ENCODE measurements at regions not wholly inside any gene's neighbourhood (a gene's known extent, or its start where the extent isn't known, plus 50 kb on each side); places are given as distances from the start of the nearest gene placed in this dataset.

GRCh38 chr13:67946131-67946530 is 716.0 kb upstream of the PCDH9 start:
- WGBS (ENCODE audit: low lambda C conversion rate): 73% methylated on average over 4 of the region's 4 CpGs
- Histone ChIP-seq H3K27ac (ENCODE audit: low read depth in 2 of 2, low read length in 1 of 2) (no peak overlapping the region), H3K79me2 (ENCODE audit: insufficient read depth) (no peaks in the 10 kb centered on the region), H3K4me3 (ENCODE audit: low read depth in 2 of 2, low read length in 1 of 2) (no peak overlapping the region), H3K4me2 (no peak overlapping the region), H4K20me1 (ENCODE audit: insufficient read depth) (no peaks in the 10 kb centered on the region), H3K36me3 (replicated peaks in 1 of 2; ENCODE audit: control insufficient read depth in 1 of 2, insufficient read depth in 2 of 2, low read length in 1 of 2) (no peaks in the 10 kb centered on the region), H3K27me3 (ENCODE audit: insufficient read depth) (no peaks in the 10 kb centered on the region), H3K4me1 (ENCODE audit: control insufficient read depth in 1 of 2, insufficient read depth in 2 of 2, low read depth in 1 of 2, low read length in 1 of 2) (no peaks in the 10 kb centered on the region; a peak in 1 of 4 replicates), H3K9me2 (no peaks in the 10 kb centered on the region), H3K9me3 (no peaks in the 10 kb centered on the region), H2AFZ (ENCODE audit: low read depth) (no peak overlapping the region), H3F3A (replicated peaks; ENCODE audit: insufficient read depth) (no peaks in the 10 kb centered on the region), H3K9ac (no peak overlapping the region)
- ChIA-PET CTCF (no interaction called here), POLR2A (no interaction called here)
- TF ChIP-seq TEAD4 (IDR thresholded peaks at IDR 0.05; ENCODE audit: borderline replicate concordance, insufficient read depth) (no peak), ZBTB33 (IDR thresholded peaks at IDR 0.05; ENCODE audit: borderline replicate concordance, low read depth) (no peak), YY1 (IDR thresholded peaks at IDR 0.05; ENCODE audit: low read depth) (no peak), GABPA (IDR thresholded peaks at IDR 0.05; ENCODE audit: low read depth) (no peak), TCF12 (IDR thresholded peaks at IDR 0.05) (no peak), RXRA (IDR thresholded peaks at IDR 0.05; ENCODE audit: borderline replicate concordance, low read depth) (no peak), CHD2 (IDR thresholded peaks at IDR 0.05; ENCODE audit: low read length, partially characterized antibody) (no peak)
- DNase-seq: no peak

GRCh38 chr13:67943116-67943515 is 713.0 kb upstream of the PCDH9 start:
- no peak for TF ChIP-seq RFX5 (IDR thresholded peaks at IDR 0.05; ENCODE audit: low read length)
- no peak for TF ChIP-seq CHD2 (IDR thresholded peaks at IDR 0.05; ENCODE audit: low read length, partially characterized antibody)
- no peak for TF ChIP-seq SIN3A (IDR thresholded peaks at IDR 0.05; ENCODE audit: borderline replicate concordance, low read depth, low read length)
- TF ChIP-seq TCF12 (IDR thresholded peaks at IDR 0.05): no peak
- no peak for TF ChIP-seq REST (IDR thresholded peaks at IDR 0.05; ENCODE audit: low read depth, low read length)
- TF ChIP-seq TAF1 (IDR thresholded peaks at IDR 0.05; ENCODE audit: borderline replicate concordance, low read depth, low read length): no peak
- TF ChIP-seq CTCF (IDR thresholded peaks at IDR 0.05): no peak
- TF ChIP-seq IRF3 (IDR thresholded peaks at IDR 0.05; ENCODE audit: low read depth, low read length): no peak
- no peak for TF ChIP-seq RAD21 (IDR thresholded peaks at IDR 0.05; ENCODE audit: low read length)
- no peaks in the 10 kb centered on the region for H4K20me1 ChIP-seq (ENCODE audit: insufficient read depth)
- H2AFZ ChIP-seq (ENCODE audit: low read depth): no peak overlapping the region
- H3K9me2 ChIP-seq: no peaks in the 10 kb centered on the region
- no peaks in the 10 kb centered on the region for H3K9me3 ChIP-seq
- no peaks in the 10 kb centered on the region for H3F3A ChIP-seq (replicated peaks; ENCODE audit: insufficient read depth)
- no peak overlapping the region for H3K4me2 ChIP-seq
- ChIA-PET POLR2A (no interaction called here), CTCF (no interaction called here)
- no peaks in the 10 kb centered on the region; a peak in 1 of 4 replicates for H3K4me1 ChIP-seq (ENCODE audit: control insufficient read depth in 1 of 2, insufficient read depth in 2 of 2, low read depth in 1 of 2, low read length in 1 of 2)
- no peak overlapping the region for H3K9ac ChIP-seq
- 40% methylated on average over 4 of the region's 4 CpGs for WGBS (ENCODE audit: low lambda C conversion rate)
- no peak overlapping the region for H3K27ac ChIP-seq (ENCODE audit: low read depth in 2 of 2, low read length in 1 of 2)
- no peaks in the 10 kb centered on the region for H3K79me2 ChIP-seq (ENCODE audit: insufficient read depth)
- H3K27me3 ChIP-seq (ENCODE audit: insufficient read depth): no peaks in the 10 kb centered on the region
- H3K36me3 ChIP-seq (replicated peaks in 1 of 2; ENCODE audit: control insufficient read depth in 1 of 2, insufficient read depth in 2 of 2, low read length in 1 of 2): no peaks in the 10 kb centered on the region
- no peak for DNase-seq
- no peak overlapping the region for H3K4me3 ChIP-seq (ENCODE audit: low read depth in 2 of 2, low read length in 1 of 2)

Data from SK-N-SH (cell line).